ENCODE measurements at regions not wholly inside any gene's neighbourhood (a gene's known extent, or its start where the extent isn't known, plus 50 kb on each side); places are given as distances from the start of the nearest gene placed in this dataset.

- TF ChIP-seq POLR2A (IDR thresholded peaks at IDR 0.05) (no peak), CTCF (IDR thresholded peaks at IDR 0.05) (no peak), POLR2AphosphoS5 (IDR thresholded peaks at IDR 0.05) (no peak)
Observed at GRCh38 chr5:68699966-68700365, 393.8 kb upstream of the SLC30A5 start.

Data from gastroesophageal sphincter (tissue), 3 donors.